ENCODE measurements at regions not wholly inside any gene's neighbourhood (a gene's known extent, or its start where the extent isn't known, plus 50 kb on each side); places are given as distances from the start of the nearest gene placed in this dataset.

- TF ChIP-seq EP300 (IDR thresholded peaks at IDR 0.05; ENCODE audit: borderline replicate concordance in 1 of 2, low read depth in 1 of 2, low read length in 1 of 2) (no peak), RCOR1 (IDR thresholded peaks at IDR 0.05; ENCODE audit: low read length) (no peak), TAF1 (IDR thresholded peaks at IDR 0.05; ENCODE audit: borderline replicate concordance, low read depth, low read length) (no peak), CHD2 (IDR thresholded peaks at IDR 0.05; ENCODE audit: low read length, partially characterized antibody) (no peak)
Observed at GRCh38 chr4:63349674-63350025, 1059.6 kb downstream of the TECRL start.
